ENCODE measurements at regions not wholly inside any gene's neighbourhood (a gene's known extent, or its start where the extent isn't known, plus 50 kb on each side); places are given as distances from the start of the nearest gene placed in this dataset.

- Histone ChIP-seq H3K4me3 (no peak overlapping the region), H3K4me1 (replicated peaks in 1 of 2) (no peaks in the 10 kb centered on the region), H3K27ac (no peak overlapping the region), H3K27me3 (no peaks in the 10 kb centered on the region), H3K9me3 (replicated peaks in 1 of 3) (no peaks in the 10 kb centered on the region), H3K36me3 (replicated peaks in 1 of 2) (no peaks in the 10 kb centered on the region)
- DNase-seq: no peak
- 71 to 100% (median 78%) methylated on average over 1 to 5 of the region's 5 CpGs for WGBS, 4 donors
- TF ChIP-seq CTCF (IDR thresholded peaks at IDR 0.05): no peak
- TF ChIP-seq POLR2A (IDR thresholded peaks at IDR 0.05): no peak
- intact Hi-C loops (cut with DNase I): no loop called here
Observed at GRCh38 chr15:25235391-25235790, 203.4 kb downstream of the UBE3A start.

DNA sequence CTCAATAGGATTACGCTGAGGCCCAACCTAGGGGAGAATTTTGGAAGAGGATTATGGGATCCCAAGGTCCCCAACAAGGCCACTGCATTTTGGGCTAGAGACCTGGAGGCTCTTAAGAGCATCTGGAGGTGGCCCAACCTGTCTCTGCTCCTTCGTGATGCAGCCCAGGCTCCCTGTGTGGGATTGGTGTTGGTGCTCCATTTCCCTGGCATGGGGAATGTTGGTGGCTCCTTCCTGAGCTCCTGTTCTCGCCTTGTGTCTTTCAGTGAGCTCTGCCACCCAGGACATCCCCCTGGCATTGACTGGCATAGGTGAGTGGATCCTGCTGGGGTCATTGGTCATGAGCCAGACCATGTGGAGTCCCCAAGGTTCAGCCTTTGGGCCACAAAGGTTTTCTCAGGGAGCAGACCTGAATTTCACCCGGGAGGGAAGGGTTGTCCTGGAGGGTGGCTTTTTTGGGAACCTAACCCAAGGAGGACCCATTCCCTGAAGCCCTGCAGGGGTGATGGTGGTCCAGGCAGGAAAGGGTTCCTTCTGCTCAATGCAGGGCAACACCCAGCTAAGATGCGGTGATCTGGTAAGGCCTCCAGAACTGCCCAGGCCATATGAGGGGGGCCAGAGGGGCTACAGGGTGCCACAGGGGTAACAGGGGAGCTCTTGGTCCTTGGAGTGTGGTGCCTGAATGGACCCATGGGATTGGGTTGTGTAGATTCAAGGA lies 202.5 kb downstream of the UBE3A start:
- Histone ChIP-seq H3K27me3 (no peaks in the 10 kb centered on the region), H3K36me3 (replicated peaks in 1 of 2) (no peaks in the 10 kb centered on the region), H3K4me3 (no peak overlapping the region), H3K27ac (no peak overlapping the region), H3K9me3 (replicated peaks in 1 of 3) (no peaks in the 10 kb centered on the region), H3K4me1 (replicated peaks in 1 of 2) (no peaks in the 10 kb centered on the region)
- intact Hi-C loops (cut with DNase I): no loop called here
- TF ChIP-seq CTCF (IDR thresholded peaks at IDR 0.05): no peak
- TF ChIP-seq POLR2A (IDR thresholded peaks at IDR 0.05): no peak
- WGBS, 4 donors: 80 to 87% (median 84%) methylated on average over 5 of the region's 5 CpGs
- no peak for DNase-seq

DNA sequence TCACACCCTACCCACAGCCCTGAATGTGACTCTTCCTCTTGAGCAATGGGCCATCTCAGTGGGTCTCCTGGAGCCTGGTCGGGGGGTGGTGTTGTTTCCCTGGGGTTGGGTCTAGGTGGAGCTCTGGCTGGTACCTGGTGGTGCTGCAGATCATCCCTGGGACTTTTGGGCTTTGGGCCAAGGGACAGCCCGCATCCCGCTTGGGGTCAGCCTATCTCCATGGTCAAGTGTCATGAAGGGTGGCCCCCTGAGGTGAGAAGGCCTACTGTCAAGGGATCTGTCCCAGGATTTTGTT lies 202.0 kb downstream of the UBE3A start:
- Histone ChIP-seq H3K9me3 (replicated peaks in 1 of 3) (no peaks in the 10 kb centered on the region), H3K4me3 (no peak overlapping the region), H3K4me1 (replicated peaks in 1 of 2) (no peaks in the 10 kb centered on the region), H3K27me3 (no peaks in the 10 kb centered on the region), H3K27ac (no peak overlapping the region), H3K36me3 (replicated peaks in 1 of 2) (no peaks in the 10 kb centered on the region)
- no peak for TF ChIP-seq CTCF (IDR thresholded peaks at IDR 0.05)
- TF ChIP-seq POLR2A (IDR thresholded peaks at IDR 0.05): no peak
- no peak for DNase-seq
- WGBS, 4 donors: 83 to 100% (median 88%) methylated on average over 1 to 3 of the region's 3 CpGs; no CpG with 5 or more reads in 1 of the 4 donors
- intact Hi-C loops (cut with DNase I): no loop called here

GRCh38 chr15:25237291-25237978 lies 201.4 kb downstream of the UBE3A start:
- Histone ChIP-seq H3K27me3 (no peaks in the 10 kb centered on the region), H3K4me3 (no peak overlapping the region), H3K36me3 (replicated peaks in 1 of 2) (no peaks in the 10 kb centered on the region), H3K4me1 (replicated peaks in 1 of 2) (no peaks in the 10 kb centered on the region), H3K27ac (no peak overlapping the region), H3K9me3 (replicated peaks in 1 of 3) (no peaks in the 10 kb centered on the region)
- TF ChIP-seq POLR2A (IDR thresholded peaks at IDR 0.05) (no peak), CTCF (IDR thresholded peaks at IDR 0.05) (no peak)
- 79 to 87% (median 81%) methylated on average over 8 to 14 of the region's 14 CpGs for WGBS, 4 donors
- intact Hi-C loops (cut with DNase I): no loop called here
- no peak for DNase-seq
